DMS79 (cell line): ENCODE measurements at regions not wholly inside any gene's neighbourhood (a gene's known extent, or its start where the extent isn't known, plus 50 kb on each side); places are given as distances from the start of the nearest gene placed in this dataset.
"Not testable (repeated sequence)": the region's sequence is repeated elsewhere in the genome, so short reads cannot be mapped to it uniquely, and the experiment has no call there.

Experiments
- DNase-seq: peaks from one replicate; lab custom pipeline; 2025; lab: John Stamatoyannopoulos, UW

- DNase-seq: no peak
These were observed 563.9 kb upstream of the SEMA6A start for GRCh38 chr5:117138523-117138922.

- DNase-seq: no peak
These were observed 561.2 kb upstream of the SEMA6A start for GRCh38 chr5:117135851-117136250.

GRCh38 chr5:117133198-117133597 is 558.6 kb upstream of the SEMA6A start:
- DNase-seq: no peak

- DNase-seq: no peak
These were observed 557.3 kb upstream of the SEMA6A start for GRCh38 chr5:117131876-117132275.

GRCh38 chr5:117131048-117131679 is 556.5 kb upstream of the SEMA6A start:
- DNase-seq: no peak

GRCh38 chr5:117118499-117118898 is 543.9 kb upstream of the SEMA6A start:
- no peak for DNase-seq

- DNase-seq: not testable (repeated sequence)
These were observed 542.7 kb upstream of the SEMA6A start for GRCh38 chr5:117117314-117117713.

- DNase-seq: no peak
These were observed 535.9 kb upstream of the SEMA6A start for GRCh38 chr5:117110548-117110947.

GRCh38 chr5:117107859-117108258 is 533.2 kb upstream of the SEMA6A start:
- no peak for DNase-seq

GRCh38 chr5:117103703-117104102 is 529.1 kb upstream of the SEMA6A start:
- DNase-seq: peak; percentile 8

GRCh38 chr5:117102591-117102990 is 528.0 kb upstream of the SEMA6A start:
- no peak for DNase-seq

GRCh38 chr5:117100176-117100575 is 525.6 kb upstream of the SEMA6A start:
- DNase-seq: no peak

GRCh38 chr5:117098094-117098493 is 523.5 kb upstream of the SEMA6A start:
- no peak for DNase-seq

- DNase-seq: no peak
These were observed 521.0 kb upstream of the SEMA6A start for GRCh38 chr5:117095346-117096332.

GRCh38 chr5:117094114-117094815 is 519.6 kb upstream of the SEMA6A start:
- no peak for DNase-seq

GRCh38 chr5:117093653-117094052 is 519.0 kb upstream of the SEMA6A start:
- no peak for DNase-seq

- no peak for DNase-seq
These were observed 514.4 kb upstream of the SEMA6A start for GRCh38 chr5:117089001-117089400.

- DNase-seq: no peak
These were observed 513.6 kb upstream of the SEMA6A start for GRCh38 chr5:117088176-117088575.

- DNase-seq: no peak
These were observed 509.4 kb upstream of the SEMA6A start for GRCh38 chr5:117084067-117084466.

GRCh38 chr5:117082977-117083376 is 508.4 kb upstream of the SEMA6A start:
- no peak for DNase-seq

- DNase-seq: no peak
These were observed 502.5 kb upstream of the SEMA6A start for GRCh38 chr5:117077142-117077541.

GRCh38 chr5:117072439-117072838 is 497.8 kb upstream of the SEMA6A start:
- DNase-seq: no peak

- no peak for DNase-seq
These were observed 491.2 kb upstream of the SEMA6A start for GRCh38 chr5:117065800-117066199.
